ENCODE measurements at regions not wholly inside any gene's neighbourhood (a gene's known extent, or its start where the extent isn't known, plus 50 kb on each side); places are given as distances from the start of the nearest gene placed in this dataset.
"Not testable (repeated sequence)": the region's sequence is repeated elsewhere in the genome, so short reads cannot be mapped to it uniquely, and the experiment has no call there.

DNA sequence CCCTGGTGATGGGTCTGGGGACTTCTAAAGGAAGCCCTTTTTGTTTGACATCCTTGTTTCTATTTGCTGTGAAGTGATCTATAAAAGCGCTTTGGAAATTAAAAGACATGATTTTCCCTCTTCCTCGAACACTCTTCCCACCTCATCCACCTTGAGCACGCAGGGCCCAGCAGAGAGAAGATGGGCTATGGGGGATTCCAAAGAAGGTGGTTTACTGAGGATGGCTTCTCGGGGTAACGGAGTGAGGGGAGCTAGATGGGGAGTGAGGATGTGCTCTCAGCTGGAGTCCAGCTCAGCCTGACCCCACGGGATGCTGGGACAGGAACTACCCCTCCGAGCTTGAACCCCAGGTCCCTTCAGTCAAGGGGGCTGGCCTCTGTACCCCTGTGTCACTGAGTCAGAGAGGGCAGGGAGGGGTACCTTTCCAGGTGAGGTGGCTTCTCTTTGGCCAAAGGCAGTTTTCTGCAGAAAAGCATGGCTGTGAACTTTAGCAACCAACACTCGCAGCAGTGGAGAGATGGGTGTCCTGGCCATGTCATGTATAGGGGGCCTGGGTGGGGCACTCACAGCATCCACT lies 180.7 kb upstream of the SMAD3 start:
- DNase-seq = no peak

GRCh38 chr15:66885281-66885915 lies 180.0 kb upstream of the SMAD3 start:
- no peak for DNase-seq

GRCh38 chr15:66886241-66886675 lies 179.1 kb upstream of the SMAD3 start:
- DNase-seq = no peak

DNA sequence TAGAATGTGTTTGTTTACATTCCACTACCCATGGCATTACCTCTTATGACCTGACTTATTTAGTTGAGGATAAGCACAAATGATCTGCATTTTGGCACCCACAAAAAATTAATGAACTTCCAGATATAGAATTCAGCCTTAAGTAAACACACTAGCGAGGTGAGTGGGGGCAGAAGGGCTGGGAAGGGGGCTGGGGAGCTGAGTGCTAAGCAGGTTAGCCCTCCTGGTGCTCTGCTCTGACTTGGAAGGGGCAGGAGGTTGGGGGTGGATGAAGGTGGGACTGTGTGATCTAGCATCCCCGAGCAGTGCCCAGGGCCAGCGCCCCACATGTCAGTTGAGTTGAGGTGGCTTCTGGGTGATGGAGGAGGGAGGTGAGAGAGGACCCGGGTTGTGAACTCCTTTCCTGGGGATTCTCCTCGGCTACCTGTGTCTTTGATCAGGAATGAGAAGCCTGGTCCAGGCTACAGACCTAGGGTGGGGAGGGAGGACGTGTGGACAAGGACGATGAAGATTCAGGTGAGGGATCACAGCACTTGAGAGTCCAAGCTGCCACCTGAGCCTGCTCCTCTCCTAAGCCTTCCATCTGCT lies 178.6 kb upstream of the SMAD3 start:
- DNase-seq = no peak

- not testable (repeated sequence) for DNase-seq
Observed at GRCh38 chr15:66889298-66889697, 176.1 kb upstream of the SMAD3 start.

DNA sequence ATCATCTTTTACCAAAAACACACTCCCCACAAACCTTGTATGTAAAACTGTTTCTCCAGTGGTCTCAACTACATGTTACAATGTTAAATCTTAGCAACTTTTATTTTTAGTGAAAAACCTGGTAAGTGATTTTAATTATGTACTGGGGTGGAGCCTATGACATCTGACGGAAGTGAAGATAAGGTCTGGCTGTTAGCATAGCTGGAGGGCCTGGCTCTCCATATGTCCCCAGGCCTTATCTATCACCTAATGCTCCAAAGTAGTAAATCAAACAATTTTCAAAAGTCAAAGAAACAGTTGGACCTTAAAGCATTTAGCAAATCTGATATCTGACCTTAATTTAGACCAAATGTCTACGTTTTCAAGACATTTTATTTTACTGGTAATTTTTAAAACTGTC lies 173.6 kb upstream of the SMAD3 start:
- DNase-seq = no peak

- no peak for DNase-seq
Observed at GRCh38 chr15:66893294-66893693, 172.1 kb upstream of the SMAD3 start.

DNA sequence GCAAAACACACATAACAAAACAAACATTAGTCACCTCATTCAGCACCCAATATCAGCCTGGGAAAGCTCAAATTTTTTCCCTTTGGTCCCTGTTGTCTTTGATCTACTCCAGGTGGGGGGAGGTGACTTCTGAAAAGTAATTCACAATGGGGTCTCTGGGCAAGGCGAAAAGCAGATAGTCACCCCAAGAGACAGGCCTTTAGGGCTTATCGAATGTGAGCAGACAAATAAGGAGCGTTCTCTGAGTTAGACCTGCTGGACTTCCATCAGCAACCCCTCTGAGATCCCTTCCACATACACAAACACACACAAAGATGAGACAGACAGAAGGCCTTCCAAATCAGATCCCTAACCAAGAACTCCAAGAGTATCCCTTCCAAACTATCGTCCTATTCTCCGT lies 171.0 kb upstream of the SMAD3 start:
- no peak for DNase-seq

DNA sequence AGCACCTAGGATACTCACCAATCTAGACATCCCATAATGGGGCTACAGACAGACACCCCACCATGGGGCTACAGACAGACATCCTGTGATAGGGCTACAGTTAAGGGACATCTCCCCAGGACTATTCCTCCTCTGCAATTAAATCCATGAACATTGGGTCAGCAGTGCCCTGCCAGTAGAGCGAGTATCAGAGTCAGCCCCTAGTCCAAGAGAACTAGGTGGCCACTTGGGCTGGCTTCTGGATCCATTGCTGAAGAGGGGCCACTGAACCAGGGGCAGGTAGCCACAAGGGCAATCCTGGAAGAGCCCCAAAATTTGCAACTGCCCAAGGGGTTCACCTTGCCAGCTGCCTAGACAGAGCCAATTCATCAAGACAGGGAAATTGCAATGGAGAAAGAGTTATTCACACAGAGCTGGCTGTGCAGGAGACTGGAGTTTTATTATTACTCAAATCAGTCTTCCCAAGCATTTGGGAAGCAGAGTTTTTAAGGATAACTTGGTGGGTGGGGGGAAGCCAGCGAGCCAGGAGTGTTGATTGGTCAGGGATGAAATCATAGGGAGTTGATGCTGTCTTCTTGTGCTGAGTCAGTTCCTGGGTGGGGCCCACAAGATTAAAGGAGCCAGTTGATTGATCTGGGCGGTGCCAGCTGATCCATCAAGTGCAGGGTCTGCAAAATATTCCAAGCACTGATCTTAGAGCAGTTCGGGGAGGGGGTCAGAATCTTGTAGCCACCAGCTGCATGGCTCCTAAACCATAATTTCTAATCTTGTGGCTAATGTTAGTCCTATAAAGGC lies 170.2 kb upstream of the SMAD3 start:
- DNase-seq = peak; percentile 23

DNA sequence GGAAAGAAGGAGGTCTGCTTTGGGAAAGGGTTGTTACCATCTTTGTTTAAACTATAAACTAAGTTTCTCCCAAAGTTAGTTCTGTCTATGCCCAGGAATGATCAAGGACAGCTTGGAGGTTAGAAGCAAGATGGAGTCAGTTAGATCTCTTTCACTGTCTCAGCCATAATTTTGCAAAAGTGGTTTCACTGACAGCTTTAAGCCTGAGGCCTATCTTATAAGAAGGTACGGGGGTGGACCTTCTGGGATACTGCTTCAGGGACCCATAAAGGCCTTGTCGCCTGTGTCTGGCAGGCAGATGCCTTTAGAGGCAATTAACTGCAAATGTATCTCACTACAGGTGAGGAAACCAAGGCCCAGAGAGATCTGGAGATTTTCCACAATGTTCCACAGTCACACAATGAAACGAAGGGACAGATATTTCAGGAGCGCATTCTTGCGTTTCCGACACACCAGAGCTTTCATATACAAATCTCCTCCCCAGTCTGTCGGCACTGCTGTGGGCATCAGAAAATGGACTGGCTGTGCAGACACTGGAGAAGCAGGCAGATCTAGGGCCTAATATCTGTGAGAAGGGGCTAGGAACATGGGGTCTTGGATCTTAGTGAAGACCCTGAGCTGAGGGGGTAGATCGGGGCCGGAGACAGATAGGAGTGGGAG lies 169.5 kb upstream of the SMAD3 start:
- no peak for DNase-seq

GRCh38 chr15:66896611-66897010 lies 168.8 kb upstream of the SMAD3 start:
- no peak for DNase-seq

DNA sequence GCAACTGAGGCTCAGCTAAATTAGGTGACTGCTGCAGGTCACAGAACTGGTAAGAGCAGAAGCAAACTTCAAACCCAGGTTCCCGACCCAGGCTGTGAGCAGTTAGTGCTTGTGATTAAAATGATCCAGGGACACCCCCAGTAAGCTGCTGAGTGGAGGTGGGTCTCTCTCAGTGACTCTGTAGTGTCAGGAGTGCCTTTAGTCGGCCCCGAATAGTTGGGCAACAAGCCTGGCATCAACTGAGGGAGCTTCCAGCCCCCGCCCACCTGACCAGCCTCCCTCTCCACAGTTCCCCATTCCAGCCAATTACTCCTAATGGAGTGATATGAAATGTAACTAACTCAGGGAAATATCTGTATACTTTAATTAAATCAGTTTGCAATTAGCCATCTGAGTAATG lies 168.0 kb upstream of the SMAD3 start:
- no peak for DNase-seq

DNA sequence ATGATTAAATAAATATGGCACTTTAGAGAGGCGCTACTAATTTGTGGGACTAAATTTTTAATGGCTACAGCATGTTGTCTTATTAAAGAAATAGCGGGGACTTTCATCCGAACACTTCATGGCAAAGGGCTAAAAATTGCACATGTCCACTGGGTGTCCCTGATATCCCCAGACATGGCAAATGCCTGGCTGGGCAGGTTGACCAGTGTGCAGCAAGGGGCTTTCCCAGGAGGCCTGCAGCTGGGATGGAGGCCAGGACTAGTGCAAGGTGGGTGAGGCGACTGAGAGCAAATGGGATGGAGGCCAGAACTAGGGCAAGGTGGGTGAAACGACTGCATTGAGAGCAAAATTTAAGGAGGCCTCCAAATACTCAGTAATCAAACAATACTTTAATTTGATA lies 167.4 kb upstream of the SMAD3 start:
- DNase-seq = no peak

- DNase-seq = no peak
Observed at GRCh38 chr15:66898656-66899386, 166.6 kb upstream of the SMAD3 start.

GRCh38 chr15:66899555-66900350 lies 165.6 kb upstream of the SMAD3 start:
- DNase-seq = peak; percentile 71

DNA sequence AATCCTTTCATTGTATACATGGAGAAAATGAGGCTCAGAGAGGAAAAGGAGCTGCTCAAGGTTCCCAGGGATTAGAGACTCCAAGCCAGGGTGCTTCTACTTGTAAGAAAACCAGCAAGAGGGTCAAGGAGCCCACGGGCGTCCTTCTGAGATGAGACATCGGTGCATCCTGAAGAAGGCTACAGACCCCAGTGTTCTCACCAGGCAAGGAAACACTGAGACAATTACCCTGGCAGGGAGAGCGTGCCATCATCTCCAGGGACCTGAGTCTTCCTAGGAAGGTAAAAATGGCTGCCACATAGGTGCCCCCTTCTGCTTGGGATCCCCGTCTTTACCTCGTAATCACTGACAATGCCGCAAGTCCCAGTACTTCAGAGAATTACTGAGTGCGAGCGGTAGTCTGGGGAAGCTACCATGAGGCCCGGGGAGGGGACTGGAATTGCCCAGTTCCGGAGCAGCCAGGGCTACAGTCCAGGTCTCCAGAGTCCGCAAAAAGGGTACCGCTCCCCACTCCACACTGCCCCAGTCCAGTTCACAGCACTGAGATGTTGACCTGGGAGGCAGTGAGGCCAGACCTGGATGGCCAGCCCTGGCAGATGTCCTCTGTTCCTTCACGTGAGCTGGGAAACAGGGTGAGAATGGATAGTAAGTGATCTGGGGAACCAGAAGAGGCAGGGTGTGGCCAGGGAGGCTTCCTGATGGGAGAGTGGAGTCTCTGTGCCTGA lies 164.7 kb upstream of the SMAD3 start:
- DNase-seq = no peak

DNA sequence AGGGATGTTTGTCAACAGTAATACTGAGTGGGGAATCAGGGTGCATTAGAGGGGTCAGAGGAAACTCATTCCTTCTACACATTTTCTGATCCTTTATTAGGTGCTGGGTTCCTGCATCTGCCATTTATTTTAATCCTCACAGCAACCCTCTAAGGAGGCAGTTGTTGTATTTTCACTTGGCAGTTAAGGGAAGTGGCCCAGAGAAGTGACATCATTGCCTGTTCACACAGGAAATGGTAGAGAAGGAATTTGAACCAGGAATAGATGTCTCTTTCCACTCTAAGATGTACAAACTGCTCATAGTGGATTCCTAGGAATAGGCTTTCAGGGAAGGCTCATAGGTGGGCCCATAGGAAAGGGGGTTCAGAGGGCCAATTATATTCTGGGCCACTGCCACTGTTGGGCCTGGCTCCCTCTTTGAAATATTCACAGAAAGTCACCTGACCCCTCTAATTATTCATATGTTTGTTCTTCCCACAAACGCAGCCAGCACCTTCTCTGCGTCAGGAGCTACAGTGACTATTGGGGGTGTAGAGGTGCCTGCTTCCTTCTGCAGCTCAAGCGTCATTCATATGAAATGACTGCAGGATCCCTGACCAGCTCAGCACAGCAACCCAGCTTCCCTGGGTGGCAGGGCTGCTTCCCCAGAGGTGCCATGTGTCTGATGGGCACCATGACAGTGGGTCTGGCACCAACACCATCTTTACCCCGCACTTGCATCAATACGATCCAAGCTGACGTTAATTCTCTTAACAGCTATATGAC lies 163.9 kb upstream of the SMAD3 start:
- peak; percentile 50 for DNase-seq

GRCh38 chr15:66905185-66905584 lies 160.2 kb upstream of the SMAD3 start:
- DNase-seq = no peak

GRCh38 chr15:66905954-66906353 lies 159.4 kb upstream of the SMAD3 start:
- no peak for DNase-seq

Data from fibroblast of upper back skin (primary cell).